Femur (tissue), 1 donor: ENCODE measurements at regions not wholly inside any gene's neighbourhood (a gene's known extent, or its start where the extent isn't known, plus 50 kb on each side); places are given as distances from the start of the nearest gene placed in this dataset.

Experiments used
- DNase-seq: peaks from one replicate; pipeline ENCODE4 v3.0.0-alpha.2; 2017

GRCh38 chr1:56416495-56416894, 162.9 kb downstream of the PLPP3 start:
- no peak for DNase-seq

DNA sequence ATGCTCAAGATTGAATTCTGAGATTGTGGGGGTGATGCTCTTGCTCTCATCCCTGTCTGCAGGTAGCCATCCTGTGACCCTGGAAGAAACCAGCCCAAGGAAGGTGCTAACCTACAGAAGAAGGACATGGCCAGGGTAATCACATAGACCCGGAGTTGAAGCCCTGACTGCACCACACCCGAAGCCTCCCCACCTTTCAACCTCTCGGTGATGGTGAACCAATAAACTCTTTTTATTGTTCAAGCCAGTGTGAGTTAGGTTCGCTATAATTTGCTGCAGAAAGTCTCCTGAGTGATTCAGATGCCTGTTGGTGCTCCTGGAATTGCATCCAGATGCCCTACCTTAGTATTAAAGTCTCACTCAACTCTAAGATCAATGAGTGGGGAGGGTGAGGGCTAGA, 163.6 kb downstream of the PLPP3 start:
- no peak for DNase-seq

DNA sequence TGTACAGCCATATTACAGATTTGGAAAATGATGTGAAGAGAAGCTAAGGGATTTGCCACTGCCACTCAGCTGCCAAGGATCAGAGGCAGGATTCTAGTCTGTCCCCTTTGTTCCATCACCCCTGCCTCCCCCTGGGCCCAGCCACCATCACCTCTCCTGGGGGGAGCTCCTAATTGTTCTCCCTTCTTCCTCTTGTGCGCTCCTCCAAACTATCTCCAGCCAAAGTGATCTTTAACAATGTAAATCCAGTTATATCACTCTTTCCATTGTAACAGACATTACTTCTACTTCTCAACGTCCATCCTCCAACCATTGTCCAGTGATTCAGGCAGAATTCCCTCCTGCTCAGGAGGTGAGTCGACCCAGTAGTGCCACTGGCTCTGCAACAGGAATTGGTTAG, 164.1 kb downstream of the PLPP3 start:
- no peak for DNase-seq

- DNase-seq, result no peak
These were observed 164.6 kb downstream of the PLPP3 start for GRCh38 chr1:56414728-56415224.

DNA sequence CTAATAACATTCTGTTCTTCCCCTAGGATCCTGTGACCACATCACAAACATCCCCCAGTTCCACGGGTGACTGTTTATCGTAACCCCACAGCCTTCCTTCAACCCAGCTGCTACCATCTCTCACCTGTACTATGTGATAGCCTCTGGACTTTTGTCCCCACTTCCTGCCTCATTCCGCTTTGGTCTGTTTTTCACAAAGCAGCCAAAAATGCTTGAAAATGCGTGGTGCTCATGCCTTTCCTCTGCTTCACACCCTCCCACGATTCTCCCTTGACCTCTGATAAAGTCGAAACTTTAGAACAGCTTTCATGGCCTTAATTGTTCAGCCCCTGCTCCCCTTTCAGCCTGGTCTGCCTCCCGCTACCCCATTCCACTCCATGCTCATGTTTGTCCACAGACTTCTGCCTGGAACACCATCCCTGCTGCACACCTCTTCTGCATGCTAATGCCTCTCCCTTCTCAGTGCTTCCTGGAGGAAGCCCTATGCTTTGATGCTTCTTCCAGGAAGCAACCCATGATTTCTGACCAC, 165.6 kb downstream of the PLPP3 start:
- no peak for DNase-seq

DNA sequence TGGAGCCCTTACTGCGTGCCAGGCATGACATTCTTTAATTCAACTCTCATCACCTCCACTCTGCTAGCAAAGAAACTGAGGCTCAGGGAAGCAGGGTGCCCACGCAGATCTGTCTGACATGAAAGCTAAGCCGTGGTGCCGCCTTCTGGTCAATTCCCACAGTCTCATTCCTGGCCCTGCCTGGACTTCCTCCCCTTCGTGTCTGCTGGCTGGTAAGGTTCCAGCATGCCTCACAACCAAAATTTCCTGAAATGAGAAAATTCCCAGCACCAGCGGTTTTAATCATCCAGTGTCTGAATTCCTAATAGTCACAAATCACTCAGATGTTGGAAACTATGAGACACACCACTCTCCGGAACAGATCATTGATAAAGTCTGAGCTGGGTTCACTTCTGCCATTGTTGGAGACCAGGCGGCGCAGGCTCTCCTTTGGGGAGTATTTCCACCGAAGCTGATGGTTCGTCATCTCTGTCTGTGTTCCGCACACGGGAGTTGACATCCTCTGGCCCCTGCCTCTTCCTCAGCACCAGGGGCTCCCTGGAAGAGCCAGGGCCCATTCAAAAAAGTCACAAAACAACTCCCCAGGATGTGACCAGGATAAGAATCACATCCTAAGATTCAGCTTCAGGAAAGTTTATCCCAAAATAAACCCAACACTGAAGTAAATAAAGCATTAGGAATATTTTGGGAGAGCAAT, 167.7 kb downstream of the PLPP3 start:
- no peak for DNase-seq

DNA sequence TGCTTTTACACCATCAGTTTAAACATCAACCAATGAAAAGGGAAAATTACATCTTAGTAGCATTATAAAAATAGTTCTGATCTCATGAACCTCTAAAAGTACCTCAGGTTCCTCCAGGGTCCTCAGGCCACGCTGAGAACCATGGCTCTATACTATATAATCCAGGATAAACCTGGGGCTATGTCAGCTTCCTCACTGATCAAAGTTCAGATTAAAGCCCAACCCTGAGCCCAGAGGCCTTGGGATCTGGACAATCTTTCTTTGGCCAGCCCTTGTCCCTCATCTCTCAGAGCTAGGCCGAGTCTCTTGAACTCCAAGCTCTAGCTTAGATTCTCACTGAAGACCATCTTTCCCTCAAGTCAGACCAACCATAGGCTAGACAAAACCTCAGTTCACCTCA, 168.3 kb downstream of the PLPP3 start:
- no peak for DNase-seq

GRCh38 chr1:56410405-56410804, 169.0 kb downstream of the PLPP3 start:
- DNase-seq, result no peak

DNA sequence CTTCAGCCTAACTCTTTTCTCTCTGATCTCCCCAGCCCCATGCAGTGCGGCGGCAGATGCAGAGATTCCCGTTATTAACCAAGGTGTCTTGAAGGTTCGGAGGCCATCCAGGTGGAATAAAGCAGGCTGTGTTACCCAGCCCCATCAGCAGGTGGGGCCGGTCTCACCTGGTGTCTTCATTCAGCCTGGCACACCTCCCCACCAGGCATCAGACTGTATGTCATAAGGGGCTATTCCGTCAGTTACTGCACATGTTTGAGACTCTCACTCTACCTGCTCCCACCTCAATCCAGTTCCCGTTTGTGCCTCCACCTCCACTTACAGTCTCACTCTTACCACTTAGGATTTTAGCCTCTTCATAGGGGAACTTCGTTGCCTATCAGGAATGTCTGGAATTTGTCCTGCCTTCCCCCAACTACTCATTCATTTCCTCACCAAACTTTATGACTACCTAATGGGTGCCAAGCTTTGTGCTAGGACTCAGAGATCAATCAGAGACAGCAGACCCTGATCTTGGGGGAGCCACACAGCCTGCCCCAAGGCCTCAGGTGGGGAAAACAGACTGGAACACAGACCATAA, 170.2 kb downstream of the PLPP3 start:
- no peak for DNase-seq

DNA sequence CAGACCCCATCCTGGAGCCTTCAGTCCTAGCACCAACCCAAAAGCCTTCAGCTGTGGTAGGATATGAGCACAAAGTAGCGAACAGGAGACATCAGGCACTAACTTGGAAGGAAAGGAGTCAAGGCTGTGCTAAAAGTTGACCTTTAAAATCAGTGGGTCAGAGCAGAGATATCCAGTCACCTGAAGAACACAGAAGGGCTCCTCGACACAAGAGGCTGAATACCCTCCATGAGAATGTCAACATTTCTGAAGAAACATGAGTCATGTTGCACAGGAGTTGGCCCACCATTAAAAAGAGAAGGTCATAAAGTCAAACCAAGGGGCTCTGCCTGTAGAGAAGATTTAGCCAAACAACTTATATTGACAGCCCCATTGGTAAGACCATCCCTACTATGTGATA, 172.5 kb downstream of the PLPP3 start:
- no peak for DNase-seq

GRCh38 chr1:56404561-56405030, 174.8 kb downstream of the PLPP3 start:
- DNase-seq, result peak; percentile 49

GRCh38 chr1:56404066-56404465, 175.3 kb downstream of the PLPP3 start:
- no peak for DNase-seq

DNA sequence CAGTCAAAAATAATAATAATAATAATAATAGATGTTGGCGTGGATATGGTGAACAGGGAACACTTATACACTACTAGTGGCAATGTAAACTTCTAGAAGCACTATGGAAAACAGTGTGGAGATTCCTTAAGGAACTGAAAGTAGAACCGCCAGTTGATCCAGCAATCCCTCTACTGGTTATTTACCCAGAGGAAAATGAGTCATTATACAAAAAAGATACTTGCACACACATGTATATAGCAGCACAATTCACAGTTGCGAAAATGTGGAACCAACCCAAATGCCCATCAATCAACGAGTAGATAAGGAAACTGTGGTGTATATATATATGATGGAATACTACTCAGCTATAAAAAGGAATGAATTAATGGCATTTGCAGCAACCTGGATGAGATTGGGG, 176.0 kb downstream of the PLPP3 start:
- DNase-seq, result no peak

GRCh38 chr1:56401191-56401590, 178.2 kb downstream of the PLPP3 start:
- no peak for DNase-seq

GRCh38 chr1:56400526-56400925, 178.8 kb downstream of the PLPP3 start:
- no peak for DNase-seq

DNA sequence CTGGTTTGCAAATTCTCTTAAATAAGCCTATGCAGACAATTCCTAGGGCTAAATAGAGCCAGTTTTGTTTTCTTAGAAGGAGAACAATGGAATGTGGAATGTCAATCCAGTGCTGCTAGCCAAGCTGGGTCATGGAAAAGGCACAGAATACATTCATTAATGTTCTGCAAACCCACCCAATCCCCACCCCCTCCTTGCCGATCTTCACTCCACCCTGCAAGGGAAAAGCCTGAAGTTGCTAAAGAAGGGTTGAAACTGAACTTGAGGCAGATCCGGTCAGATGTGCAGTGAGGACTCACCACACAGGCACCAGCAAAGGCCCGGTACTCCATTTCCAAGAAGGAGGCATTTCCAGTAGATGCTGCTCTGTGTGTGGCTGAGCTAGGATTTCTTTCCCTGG, 179.6 kb downstream of the PLPP3 start:
- no peak for DNase-seq

- no peak for DNase-seq
These were observed 180.0 kb downstream of the PLPP3 start for GRCh38 chr1:56399326-56399725.

DNA sequence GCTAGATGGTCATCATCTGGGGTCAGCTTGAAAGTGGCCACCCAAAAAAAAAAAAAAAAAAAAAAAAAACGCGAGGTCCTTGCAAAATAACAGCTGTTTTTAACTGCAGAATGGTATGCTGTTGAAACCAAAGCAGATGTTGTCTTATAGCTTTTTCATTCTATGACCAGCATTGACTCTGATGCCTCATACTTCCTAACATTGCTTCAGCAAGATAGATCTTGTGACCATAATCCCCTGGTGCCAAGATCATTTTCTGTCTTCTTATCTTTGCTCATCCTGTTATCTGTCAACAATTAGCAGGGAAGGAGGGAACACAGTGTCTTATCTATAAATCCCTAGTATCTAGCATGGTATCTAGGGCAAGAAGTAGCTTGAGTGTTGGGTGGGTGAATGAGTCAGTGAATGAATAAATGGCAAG, 181.5 kb downstream of the PLPP3 start:
- DNase-seq, result no peak

DNA sequence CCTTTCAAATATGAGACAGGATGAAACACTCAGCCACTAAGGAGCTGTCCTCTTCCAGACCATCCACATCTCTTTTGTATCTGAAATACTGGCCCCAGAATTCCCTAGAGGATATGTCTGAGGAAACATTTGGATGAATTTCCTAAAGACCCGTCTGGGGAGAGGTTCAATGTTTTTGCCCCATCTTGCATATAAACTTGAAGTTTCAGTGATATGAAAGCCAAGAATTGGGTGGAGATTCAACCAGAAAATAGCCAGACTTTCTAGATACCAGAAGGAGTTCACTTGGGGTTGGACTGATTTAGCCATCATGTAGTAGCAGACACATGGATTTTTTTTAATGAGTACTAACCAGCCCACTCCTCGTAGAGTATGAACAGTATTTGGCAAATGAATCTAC, 182.0 kb downstream of the PLPP3 start:
- no peak for DNase-seq

DNA sequence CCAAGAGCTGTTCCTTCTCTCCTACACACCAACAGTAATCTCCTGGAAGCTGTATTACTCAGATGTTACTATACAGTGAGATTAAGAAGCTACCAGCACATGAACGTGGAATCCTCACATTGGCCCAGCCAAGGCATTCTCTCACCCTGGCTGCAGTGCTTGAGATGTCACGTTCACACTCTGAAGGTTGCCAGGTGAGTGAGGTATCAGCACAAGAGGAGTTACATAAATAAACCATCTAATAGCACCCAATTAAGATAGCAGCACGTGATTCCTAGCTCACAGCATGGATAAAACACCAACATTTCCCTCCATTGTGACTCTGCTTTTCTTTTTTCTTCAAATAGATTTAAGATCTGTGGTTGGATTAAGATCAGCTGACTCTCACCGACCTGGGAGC, 182.8 kb downstream of the PLPP3 start:
- DNase-seq, result no peak

GRCh38 chr1:56395776-56396175, 183.6 kb downstream of the PLPP3 start:
- DNase-seq, result no peak

- DNase-seq, result peak; percentile 81
These were observed 185.1 kb downstream of the PLPP3 start for GRCh38 chr1:56394298-56394697.

DNA sequence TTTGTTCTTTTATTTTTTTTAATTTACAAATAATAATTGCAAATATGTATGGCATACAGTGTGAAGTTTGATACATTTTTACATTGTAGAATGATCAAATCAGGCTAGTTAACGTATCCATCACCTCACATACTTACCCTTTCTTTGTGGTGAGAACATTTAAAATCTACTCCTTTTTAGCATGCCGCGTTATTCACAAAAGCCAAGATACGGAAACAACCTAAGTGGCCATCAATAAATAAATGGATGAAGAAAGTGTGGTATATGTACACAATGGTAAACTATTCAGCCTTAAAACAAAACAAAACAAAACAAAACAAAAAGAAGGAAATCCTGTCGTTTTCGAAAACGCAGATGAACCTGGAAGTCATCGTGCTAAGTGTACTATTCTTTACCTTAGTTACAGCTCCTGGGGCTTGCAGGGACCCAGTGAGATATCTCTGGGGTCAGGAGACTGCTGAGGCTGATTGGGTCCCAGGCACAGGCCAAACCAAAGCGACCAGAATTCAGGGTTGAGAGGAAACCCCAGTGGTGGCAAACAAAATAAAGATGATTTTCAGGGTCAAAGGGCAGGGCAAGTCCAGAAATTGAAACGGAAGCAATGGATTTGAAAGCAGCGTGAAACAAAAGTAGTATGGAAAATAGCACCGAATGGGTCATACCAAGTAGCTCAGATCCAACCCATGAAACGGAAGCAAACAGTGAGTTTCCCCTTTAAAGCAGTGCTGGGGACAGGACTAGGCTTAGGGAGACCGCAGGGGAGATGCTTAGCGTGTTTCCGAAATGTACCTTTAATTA, 188.2 kb downstream of the PLPP3 start:
- DNase-seq, result no peak
